ENCODE measurements at regions not wholly inside any gene's neighbourhood (a gene's known extent, or its start where the extent isn't known, plus 50 kb on each side); places are given as distances from the start of the nearest gene placed in this dataset.

DNA sequence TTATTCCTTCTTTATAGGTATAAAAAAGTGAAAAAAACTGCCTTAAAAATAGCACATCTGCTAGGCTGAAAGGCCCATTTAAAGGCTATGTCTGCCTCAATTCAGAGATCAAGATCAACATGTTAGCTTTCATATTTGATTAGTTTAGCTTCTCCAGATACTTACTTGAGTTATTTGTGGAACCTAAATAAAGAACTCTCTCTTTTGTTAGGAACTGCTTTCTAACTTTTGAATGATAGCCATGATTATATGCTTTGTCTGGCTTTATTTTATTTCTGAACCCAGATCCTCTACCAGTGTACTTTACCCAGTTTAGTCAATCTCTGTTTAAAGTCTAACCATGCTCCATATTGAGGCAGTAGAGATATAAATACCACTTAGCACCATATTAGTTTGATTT lies 515.5 kb upstream of the SEMA3D start:
- no peak for DNase-seq
- Histone ChIP-seq H3K9me3 (no peaks in the 10 kb centered on the region), H3K36me3 (ENCODE audit: control insufficient read depth, insufficient read depth, low read length) (no peaks in the 10 kb centered on the region), H3K27me3 (replicated peaks; ENCODE audit: control insufficient read depth, insufficient read depth, low read length) (no peaks in the 10 kb centered on the region), H3K4me1 (no peaks in the 10 kb centered on the region), H3K4me3 (ENCODE audit: low read depth, low read length) (no peak overlapping the region)
- H3K9me3 Mint-ChIP-seq (ENCODE audit: unreplicated experiment) = no peaks in the 10 kb centered on the region
- H3K4me1 Mint-ChIP-seq (ENCODE audit: low read depth, unreplicated experiment) = no peaks in the 10 kb centered on the region
- H3K27ac Mint-ChIP-seq (ENCODE audit: unreplicated experiment) = no peak overlapping the region
- POLR2A ChIA-PET = no interaction called here
- intact Hi-C loops (cut with micrococcal nuclease; ENCODE audit: unreplicated experiment) = no loop called here
- no TSS peak for BruUV-seq (replicated peaks)
- CTCF ChIA-PET = no interaction called here
- TF ChIP-seq CTCF (IDR thresholded peaks at IDR 0.05; ENCODE audit: insufficient read depth in 1 of 2, low read depth in 1 of 2, low read length in 1 of 2, severe bottlenecking in 1 of 2, unreplicated experiment in 1 of 2) = no peak
- H3K4me3 Mint-ChIP-seq (ENCODE audit: unreplicated experiment) = no peak overlapping the region
- H3K27me3 Mint-ChIP-seq (ENCODE audit: insufficient read depth, unreplicated experiment) = no peaks in the 10 kb centered on the region
- H3K36me3 Mint-ChIP-seq (ENCODE audit: insufficient read depth, unreplicated experiment) = no peaks in the 10 kb centered on the region

- intact Hi-C loops (cut with micrococcal nuclease; ENCODE audit: unreplicated experiment) = no loop called here
- no peaks in the 10 kb centered on the region for H3K27me3 Mint-ChIP-seq (ENCODE audit: insufficient read depth, unreplicated experiment)
- Histone ChIP-seq H3K4me3 (ENCODE audit: low read depth, low read length) (no peak overlapping the region), H3K36me3 (ENCODE audit: control insufficient read depth, insufficient read depth, low read length) (no peaks in the 10 kb centered on the region), H3K4me1 (peaks cover 7% of the 10 kb centered on the region; the same call in 1 of the 2 replicates), H3K9me3 (no peaks in the 10 kb centered on the region), H3K27me3 (replicated peaks; ENCODE audit: control insufficient read depth, insufficient read depth, low read length) (no peaks in the 10 kb centered on the region)
- no peaks in the 10 kb centered on the region for H3K9me3 Mint-ChIP-seq (ENCODE audit: unreplicated experiment)
- no peak for DNase-seq
- ChIA-PET POLR2A (no interaction called here), CTCF (no interaction called here)
- no peak overlapping the region for H3K4me3 Mint-ChIP-seq (ENCODE audit: unreplicated experiment)
- H3K27ac Mint-ChIP-seq (ENCODE audit: unreplicated experiment) = no peak overlapping the region
- TF ChIP-seq CTCF (IDR thresholded peaks at IDR 0.05; ENCODE audit: insufficient read depth in 1 of 2, low read depth in 1 of 2, low read length in 1 of 2, severe bottlenecking in 1 of 2, unreplicated experiment in 1 of 2) = no peak
- H3K4me1 Mint-ChIP-seq (ENCODE audit: low read depth, unreplicated experiment) = no peaks in the 10 kb centered on the region
- H3K36me3 Mint-ChIP-seq (ENCODE audit: insufficient read depth, unreplicated experiment) = no peaks in the 10 kb centered on the region
- BruUV-seq (replicated peaks) = no TSS peak
Measured at GRCh38 chr7:85699482-85699881, 512.6 kb upstream of the SEMA3D start.

DNA sequence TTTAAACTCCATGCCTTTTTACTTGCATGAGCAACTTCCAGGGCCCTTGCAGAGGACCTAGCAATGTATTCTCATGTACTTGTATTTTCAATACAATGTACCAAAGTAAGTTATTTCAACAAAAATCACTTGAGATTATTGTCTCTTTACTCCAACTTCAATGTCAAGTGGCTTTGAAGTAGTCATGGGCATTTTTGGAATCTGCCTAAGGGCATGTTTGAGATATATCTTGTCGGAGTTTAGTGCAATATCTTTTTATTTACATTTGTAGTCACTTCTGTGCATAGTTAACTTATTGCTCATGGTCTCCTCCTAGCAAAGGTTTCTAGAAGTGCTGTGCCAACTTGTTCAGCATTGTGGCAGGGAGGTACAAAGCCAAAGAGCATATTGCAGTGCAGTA lies 508.7 kb upstream of the SEMA3D start:
- H3K36me3 ChIP-seq (ENCODE audit: control insufficient read depth, insufficient read depth, low read length) = no peaks in the 10 kb centered on the region
- peak in 1 of 2 experiments; percentile 16 for DNase-seq
- CTCF ChIA-PET = no interaction called here
- TF ChIP-seq CTCF (IDR thresholded peaks at IDR 0.05; ENCODE audit: insufficient read depth in 1 of 2, low read depth in 1 of 2, low read length in 1 of 2, severe bottlenecking in 1 of 2, unreplicated experiment in 1 of 2) = no peak
- Mint-ChIP-seq H3K27me3 (ENCODE audit: insufficient read depth, unreplicated experiment) (no peaks in the 10 kb centered on the region), H3K9me3 (ENCODE audit: unreplicated experiment) (no peaks in the 10 kb centered on the region), H3K4me1 (ENCODE audit: low read depth, unreplicated experiment) (peaks cover 7% of the 10 kb centered on the region), H3K27ac (ENCODE audit: unreplicated experiment) (no peak overlapping the region), H3K4me3 (ENCODE audit: unreplicated experiment) (no peak overlapping the region), H3K36me3 (ENCODE audit: insufficient read depth, unreplicated experiment) (no peaks in the 10 kb centered on the region)
- H3K9me3 ChIP-seq = no peaks in the 10 kb centered on the region
- no peaks in the 10 kb centered on the region for H3K27me3 ChIP-seq (replicated peaks; ENCODE audit: control insufficient read depth, insufficient read depth, low read length)
- BruUV-seq (replicated peaks) = no TSS peak
- intact Hi-C loops (cut with micrococcal nuclease; ENCODE audit: unreplicated experiment) = loop anchor here (1.0 kb wide), 1 partner anchor 14 kb away; no protein-coding TSS in a partner anchor
- H3K4me1 ChIP-seq = peaks cover 7% of the 10 kb centered on the region; the same call in 1 of the 2 replicates
- no peak overlapping the region for H3K4me3 ChIP-seq (ENCODE audit: low read depth, low read length)
- POLR2A ChIA-PET = interaction anchor here (0.6 kb wide), 1 partner anchor 613 kb away, joined by 3 read pairs; no protein-coding TSS in a partner anchor

Data from Caco-2 (cell line).